H1 (cell line): ENCODE measurements at regions not wholly inside any gene's neighbourhood (a gene's known extent, or its start where the extent isn't known, plus 50 kb on each side); places are given as distances from the start of the nearest gene placed in this dataset.

Source experiments
- CTCF ChIA-PET: fragments of 300-600 bp; sonication (Branson Sonifier 250); formaldehyde crosslinking; loops from one replicate; lab custom pipeline; 2021; ENCODE audit not compliant: partially characterized antibody; lab: Charles Lee
- POLR2A ChIA-PET: fragments of 300-600 bp; sonication (Branson Sonifier 250); formaldehyde crosslinking; loops from one replicate; lab custom pipeline; 2021; ENCODE audit warnings: inconsistent platforms; ENCODE audit not compliant: partially characterized antibody; lab: Charles Lee
- DNase-seq, 2 experiments: peaks; one replicate each; pipeline versions ENCODE4 v3.0.0 to v3.0.0-alpha.2; 2010 to 2022; ENCODE audit warnings: low spot score in 2 of 2, low read depth in 1 of 2, mixed read lengths in 1 of 2
- FAIRE-seq: peaks from 2 replicates; lab custom pipeline; 2011; peaks lifted over from hg19 to GRCh38; lab: Jason Lieb, UNC
- H2AFZ ChIP-seq: 2 replicates; pipeline ENCODE4 v1.8.1; 2012; ENCODE audit warnings: low read length, inconsistent platforms
- H2AK5ac ChIP-seq: 2 replicates; pipeline ENCODE4 v1.6.1; 2013; ENCODE audit warnings: low read depth, low read length
- H2BK120ac ChIP-seq: replicated peaks from 2 replicates; pipeline ENCODE3; 2013; ENCODE audit warnings: low read depth, low read length, inconsistent platforms
- H2BK12ac ChIP-seq: 2 replicates; pipeline ENCODE4 v1.6.1; 2013; ENCODE audit warnings: low read depth, low read length
- H2BK15ac ChIP-seq: 2 replicates; pipeline ENCODE4 v1.6.1; 2013; ENCODE audit warnings: low read length
- H2BK20ac ChIP-seq: 2 replicates; pipeline ENCODE4 v1.6.1; 2013; ENCODE audit warnings: low read length
- H2BK5ac ChIP-seq: 2 replicates; pipeline ENCODE4 v1.6.1; 2013; ENCODE audit warnings: low read depth, low read length
- H3K14ac ChIP-seq: 2 replicates; pipeline ENCODE4 v1.6.1; 2013; ENCODE audit warnings: inconsistent platforms; ENCODE audit not compliant: insufficient read length
- H3K18ac ChIP-seq: 2 replicates; pipeline ENCODE4 v1.6.1; 2013; ENCODE audit warnings: low read length; ENCODE audit errors: extremely low read depth
- H3K23ac ChIP-seq: 2 replicates; pipeline ENCODE4 v1.6.1; 2013; ENCODE audit warnings: inconsistent platforms; ENCODE audit not compliant: insufficient read length
- H3K23me2 ChIP-seq: 2 replicates; pipeline ENCODE4 v1.6.1; 2013; ENCODE audit warnings: low read depth, low read length
- H3K27ac ChIP-seq: 2 replicates; pipeline ENCODE4 v1.6.1; 2011; ENCODE audit warnings: low read depth, low read length, inconsistent platforms
- H3K27me3 ChIP-seq, 4 experiments: replicated peaks in 1 of 4; 1 replicate in 1 of 4; 2 replicates in 3 of 4; pipeline versions ENCODE4 v1.6.1 to v1.8.1; 2011 to 2013; ENCODE audit warnings: low read length in 3 of 4, mild to moderate bottlenecking in 3 of 4, inconsistent platforms in 2 of 4, mixed read lengths in 2 of 4, moderate library complexity in 1 of 4; ENCODE audit not compliant: control insufficient read depth in 3 of 4, insufficient read depth in 3 of 4; ENCODE audit errors: extremely low read depth in 1 of 4
- H3K36me3 ChIP-seq, 4 experiments: 2 replicates each; pipeline versions ENCODE4 v1.6.1 to v1.8.1; 2011 to 2013; ENCODE audit warnings: mild to moderate bottlenecking in 4 of 4, low read length in 3 of 4, moderate library complexity in 2 of 4, control low read depth in 1 of 4, inconsistent platforms in 1 of 4; ENCODE audit not compliant: insufficient read depth in 4 of 4, control insufficient read depth in 2 of 4
- H3K4ac ChIP-seq: replicated peaks from 2 replicates; pipeline ENCODE3; 2013; ENCODE audit warnings: low read length, low read depth, mixed read lengths, inconsistent platforms; ENCODE audit not compliant: insufficient read length
- H3K4me1 ChIP-seq, 4 experiments: replicated peaks in 1 of 4; 1 replicate in 1 of 4; 2 replicates in 3 of 4; pipeline versions ENCODE4 v1.6.1 to v1.8.1; 2011 to 2013; ENCODE audit warnings: low read length in 3 of 4, inconsistent platforms in 2 of 4, mixed read lengths in 1 of 4; ENCODE audit not compliant: insufficient read depth in 4 of 4, control insufficient read depth in 3 of 4
- H3K4me2 ChIP-seq, 2 experiments: 2 replicates each; pipeline versions ENCODE4 v1.6.1 to v1.8.1; 2011 to 2013; ENCODE audit warnings: low read depth in 2 of 2, low read length in 2 of 2, control low read depth in 1 of 2, inconsistent platforms in 1 of 2, mild to moderate bottlenecking in 1 of 2; ENCODE audit not compliant: insufficient read depth in 1 of 2
- H3K4me3 ChIP-seq, 4 experiments: fragments of 200-600, 300-600 bp in 1 of 4; sonication (generic), shearing (Covaris generic), sonication (Bioruptor Twin) in 1 of 4; 2 replicates each; pipeline versions ENCODE4 v1.5.1 to v1.8.1; 2011 to 2016; ENCODE audit warnings: low read length in 4 of 4, low read depth in 3 of 4, control low read depth in 2 of 4, inconsistent platforms in 2 of 4, mild to moderate bottlenecking in 2 of 4, mixed read lengths in 1 of 4, moderate library complexity in 1 of 4; ENCODE audit not compliant: insufficient read depth in 2 of 4; ENCODE audit errors: extremely low read depth in 1 of 4
- H3K56ac ChIP-seq: replicated peaks from 2 replicates; pipeline ENCODE3; 2013; ENCODE audit warnings: low read depth, mild to moderate bottlenecking, mixed read lengths, low read length, inconsistent platforms; ENCODE audit not compliant: insufficient read length
- H3K79me1 ChIP-seq: 2 replicates; pipeline ENCODE4 v1.6.1; 2013; ENCODE audit warnings: low read depth, low read length, control low read depth
- H3K79me2 ChIP-seq, 2 experiments: 2 replicates each; pipeline versions ENCODE4 v1.6.1 to v1.8.1; 2012 to 2013; ENCODE audit warnings: low read length in 2 of 2, mild to moderate bottlenecking in 2 of 2, inconsistent platforms in 1 of 2; ENCODE audit not compliant: insufficient read depth in 2 of 2, control insufficient read depth in 1 of 2
- H3K9ac ChIP-seq, 4 experiments: replicated peaks in 1 of 4; 1 replicate in 1 of 4; 2 replicates in 3 of 4; pipeline versions ENCODE4 v1.6.1 to v1.8.1; 2011 to 2013; ENCODE audit warnings: low read depth in 3 of 4, low read length in 3 of 4, control low read depth in 2 of 4, mild to moderate bottlenecking in 2 of 4, moderate library complexity in 2 of 4, inconsistent platforms in 1 of 4; ENCODE audit errors: extremely low read depth in 1 of 4
- H3K9me3 ChIP-seq, 2 experiments: 2 replicates each; pipeline versions ENCODE4 v1.6.1 to v1.8.1; 2012 to 2013; ENCODE audit warnings: mild to moderate bottlenecking in 2 of 2, moderate library complexity in 2 of 2, control low read depth in 1 of 2, inconsistent platforms in 1 of 2, low read depth in 1 of 2, low read length in 1 of 2, mixed read lengths in 1 of 2; ENCODE audit not compliant: insufficient read depth in 2 of 2
- H4K20me1 ChIP-seq, 2 experiments: replicated peaks in 1 of 2; 2 replicates each; pipeline versions ENCODE3 to v1.8.1; 2011 to 2013; ENCODE audit warnings: inconsistent platforms in 2 of 2, low read length in 2 of 2, mild to moderate bottlenecking in 1 of 2; ENCODE audit not compliant: insufficient read depth in 2 of 2, control insufficient read depth in 1 of 2
- H4K5ac ChIP-seq: 2 replicates; pipeline ENCODE4 v1.6.1; 2013; ENCODE audit warnings: low read length, low read depth, mixed read lengths, inconsistent platforms; ENCODE audit not compliant: insufficient read length
- H4K8ac ChIP-seq: 2 replicates; pipeline ENCODE4 v1.8.0; 2013; ENCODE audit warnings: mild to moderate bottlenecking, moderate library complexity, low read length, inconsistent platforms; ENCODE audit not compliant: insufficient read depth; ENCODE audit errors: extremely low read depth
- H4K91ac ChIP-seq: replicated peaks from 2 replicates; pipeline ENCODE3; 2013; ENCODE audit warnings: low read length, mixed read lengths, inconsistent platforms; ENCODE audit not compliant: insufficient read length
- KDM5A ChIP-seq: fragments of 200-600 bp; IDR thresholded peaks from 2 replicates; pipeline ENCODE4 v1.7.1; 2012; ENCODE audit warnings: mild to moderate bottlenecking, low read length, inconsistent platforms, mixed read lengths
- POLR2A ChIP-seq, 2 experiments: IDR thresholded peaks; 1 replicate in 1 of 2; 2 replicates in 1 of 2; pipeline ENCODE4 v1.6.1; 2011; ENCODE audit warnings: low read depth in 2 of 2, low read length in 2 of 2, mild to moderate bottlenecking in 2 of 2; ENCODE audit errors: control extremely low read depth in 1 of 2
- POLR2AphosphoS5 ChIP-seq: IDR thresholded peaks from 2 replicates; pipeline ENCODE4 v1.6.1; 2011; ENCODE audit warnings: low read depth, low read length
- RAD21 ChIP-seq, 2 experiments: IDR thresholded peaks in 1 of 2; conservative IDR thresholded peaks in 1 of 2; 2 replicates each; pipeline ENCODE4 v1.6.1; 2011; ENCODE audit warnings: low read depth in 2 of 2, low read length in 2 of 2, improper control_type of control experiment in 1 of 2, inconsistent platforms in 1 of 2, mild to moderate bottlenecking in 1 of 2, moderate library complexity in 1 of 2
- RBBP5 ChIP-seq: IDR thresholded peaks from 2 replicates; pipeline ENCODE4 v1.7.1; 2012; ENCODE audit warnings: low read depth, mild to moderate bottlenecking, inconsistent platforms, low read length, moderate library complexity, borderline replicate concordance
- TCF12 ChIP-seq: IDR thresholded peaks from 2 replicates; pipeline ENCODE4 v1.6.1; 2011; ENCODE audit warnings: low read depth, mild to moderate bottlenecking, low read length
- TEAD4 ChIP-seq: IDR thresholded peaks from 2 replicates; pipeline ENCODE4 v1.6.1; 2012; ENCODE audit warnings: low read depth, low read length, inconsistent platforms, mixed read lengths
- ZNF274 ChIP-seq: IDR thresholded peaks from 2 replicates; pipeline ENCODE4 v1.7.0; 2012; ENCODE audit warnings: low read length, borderline replicate concordance; ENCODE audit errors: extremely low read depth
- WGBS, 2 experiments: shearing (Covaris generic) in 1 of 2; methylation state at CpG; one replicate each; pipeline versions ENCODE4 v1.1.6 to v1.1.7; 2013 to 2015; ENCODE audit warnings: low lambda C conversion rate in 2 of 2, mixed read lengths in 2 of 2, inconsistent platforms in 1 of 2, low coverage in 1 of 2, missing lambda C conversion rate in 1 of 2; ENCODE audit not compliant: insufficient replicate concordance in 2 of 2, insufficient coverage in 1 of 2, insufficient read length in 1 of 2; ENCODE audit errors: extremely low coverage in 1 of 2, missing lambda C conversion rate in 1 of 2; 5-methylcytosine and 5-hydroxymethylcytosine counted together
- TF ChIP-seq, protein P1 (sequence below), 3 experiments: IDR thresholded peaks; 1 replicate in 2 of 3; 2 replicates in 1 of 3; pipeline versions ENCODE4 v1.5.1 to v1.6.1; 2011; ENCODE audit warnings: low read length in 3 of 3, mild to moderate bottlenecking in 3 of 3, inconsistent platforms in 2 of 3, low read depth in 1 of 3, moderate library complexity in 1 of 3; ENCODE audit not compliant: insufficient read depth in 1 of 3; ENCODE audit errors: control extremely low read depth in 1 of 3

DNA sequence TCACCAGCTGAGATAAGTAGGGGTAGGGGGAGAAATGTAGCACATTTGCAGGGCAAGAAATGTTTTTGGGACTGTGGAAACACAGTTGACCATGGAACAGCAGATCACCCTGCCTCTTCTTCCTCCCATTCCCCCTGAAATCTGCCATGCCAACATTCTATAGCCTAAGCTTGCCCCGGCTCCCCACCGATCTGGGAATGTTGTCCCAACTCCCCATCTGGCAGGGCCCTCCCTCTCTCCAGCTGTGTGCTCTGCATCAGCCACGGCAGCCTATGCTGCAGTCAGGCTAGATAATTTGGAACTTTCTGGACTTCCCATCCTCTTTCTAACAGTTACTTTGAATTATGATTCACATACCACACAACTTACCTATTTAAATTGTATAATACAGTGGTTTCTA is 425.1 kb upstream of the RAB6C start:
- 51% methylated on average over 3 of the region's 3 CpGs; no CpG with 5 or more reads in 1 of the 2 experiments for WGBS, 2 experiments
- Histone ChIP-seq H2BK20ac (no peak overlapping the region), H3K18ac (no peak overlapping the region), H3K23ac (no peak overlapping the region), H3K56ac (no peak overlapping the region), H3K14ac (no peak overlapping the region), H4K20me1 (no peaks in the 10 kb centered on the region), H3K36me3 (no peaks in the 10 kb centered on the region), H4K91ac (no peak overlapping the region), H2BK15ac (no peak overlapping the region), H3K9ac (no peak overlapping the region), H2AFZ (peak overlapping the region; percentile 91; the same call in 1 of the 2 replicates), H3K4me2 (peak overlapping the region in 1 of 2 experiments; percentile 17; a peak in 1 of 4 replicates), H4K8ac (no peak overlapping the region), H3K27me3 (no peaks in the 10 kb centered on the region), H3K4me1 (peaks cover 3 to 7% (median 6%) of the 10 kb centered on the region in 4 experiments; a peak in 4 of 7 replicates), H3K23me2 (no peaks in the 10 kb centered on the region), H3K4me3 (no peak overlapping the region), H4K5ac (no peak overlapping the region), H2BK5ac (no peak overlapping the region), H2BK120ac (no peak overlapping the region), H3K9me3 (no peaks in the 10 kb centered on the region), H3K79me2 (no peaks in the 10 kb centered on the region), H3K79me1 (no peaks in the 10 kb centered on the region), H2AK5ac (no peak overlapping the region), H3K27ac (no peak overlapping the region), H3K4ac (no peak overlapping the region), H2BK12ac (no peak overlapping the region)
- FAIRE-seq = no peak
- CTCF ChIA-PET = interaction anchor here (0.6 to 1.7 kb wide), 2 partner anchors 369 to 1317 kb away, joined by 3 to 5 read pairs; no protein-coding TSS in a partner anchor
- POLR2A ChIA-PET = no interaction called here
- DNase-seq = no peak
- TF ChIP-seq RAD21 (IDR thresholded peaks at IDR 0.05 in 1 of 2, conservative IDR thresholded peaks at IDR 0.05 in 1 of 2; ENCODE audit: low read depth in 2 of 2, low read length in 2 of 2) (no peak), TEAD4 (peak; percentile 61), RBBP5 (no peak), KDM5A (no peak), POLR2A (IDR thresholded peaks at IDR 0.05; ENCODE audit: control extremely low read depth in 1 of 2, low read depth in 2 of 2, low read length in 2 of 2) (no peak), TCF12 (0 out of 2 replicates have a peak, but pooled peaks have one; percentile 31), POLR2AphosphoS5 (no peak), ZNF274 (no peak)
- TF ChIP-seq, protein P1, sequence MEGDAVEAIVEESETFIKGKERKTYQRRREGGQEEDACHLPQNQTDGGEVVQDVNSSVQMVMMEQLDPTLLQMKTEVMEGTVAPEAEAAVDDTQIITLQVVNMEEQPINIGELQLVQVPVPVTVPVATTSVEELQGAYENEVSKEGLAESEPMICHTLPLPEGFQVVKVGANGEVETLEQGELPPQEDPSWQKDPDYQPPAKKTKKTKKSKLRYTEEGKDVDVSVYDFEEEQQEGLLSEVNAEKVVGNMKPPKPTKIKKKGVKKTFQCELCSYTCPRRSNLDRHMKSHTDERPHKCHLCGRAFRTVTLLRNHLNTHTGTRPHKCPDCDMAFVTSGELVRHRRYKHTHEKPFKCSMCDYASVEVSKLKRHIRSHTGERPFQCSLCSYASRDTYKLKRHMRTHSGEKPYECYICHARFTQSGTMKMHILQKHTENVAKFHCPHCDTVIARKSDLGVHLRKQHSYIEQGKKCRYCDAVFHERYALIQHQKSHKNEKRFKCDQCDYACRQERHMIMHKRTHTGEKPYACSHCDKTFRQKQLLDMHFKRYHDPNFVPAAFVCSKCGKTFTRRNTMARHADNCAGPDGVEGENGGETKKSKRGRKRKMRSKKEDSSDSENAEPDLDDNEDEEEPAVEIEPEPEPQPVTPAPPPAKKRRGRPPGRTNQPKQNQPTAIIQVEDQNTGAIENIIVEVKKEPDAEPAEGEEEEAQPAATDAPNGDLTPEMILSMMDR (IDR thresholded peaks at IDR 0.05; ENCODE audit: control extremely low read depth in 1 of 3, insufficient read depth in 1 of 3, low read depth in 1 of 3, low read length in 3 of 3) = no peak
